ENCODE measurements at regions not wholly inside any gene's neighbourhood (a gene's known extent, or its start where the extent isn't known, plus 50 kb on each side); places are given as distances from the start of the nearest gene placed in this dataset.

DNA sequence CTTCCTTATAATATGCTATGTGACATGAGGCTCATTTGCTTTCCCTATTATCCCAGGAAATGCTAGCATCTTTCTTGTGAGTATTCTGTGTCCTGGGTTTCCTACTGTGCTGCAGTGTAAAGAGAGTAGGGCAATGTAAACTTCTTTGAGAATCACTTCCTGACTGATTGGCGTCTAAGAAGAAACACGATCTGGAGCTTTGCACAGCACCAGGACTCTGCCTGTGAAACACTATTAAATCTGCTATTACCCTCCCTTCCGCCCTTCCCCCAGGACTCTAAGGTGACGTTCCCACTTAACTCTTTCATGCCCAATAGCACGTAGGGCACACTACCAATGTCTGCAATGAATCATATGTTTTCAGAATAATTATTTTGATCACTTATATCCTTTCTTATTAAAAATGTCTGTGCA is 607.3 kb upstream of the CITED2 start:
- TF ChIP-seq CTCF (conservative IDR thresholded peaks at IDR 0.05; ENCODE audit: low read depth, low read length) (no peak), EZH2 (IDR thresholded peaks at IDR 0.05; ENCODE audit: borderline replicate concordance, low read depth, low read length, poor library complexity, severe bottlenecking) (no peak)

All from A673 (cell line).